ENCODE measurements at regions not wholly inside any gene's neighbourhood (a gene's known extent, or its start where the extent isn't known, plus 50 kb on each side); places are given as distances from the start of the nearest gene placed in this dataset.

DNA sequence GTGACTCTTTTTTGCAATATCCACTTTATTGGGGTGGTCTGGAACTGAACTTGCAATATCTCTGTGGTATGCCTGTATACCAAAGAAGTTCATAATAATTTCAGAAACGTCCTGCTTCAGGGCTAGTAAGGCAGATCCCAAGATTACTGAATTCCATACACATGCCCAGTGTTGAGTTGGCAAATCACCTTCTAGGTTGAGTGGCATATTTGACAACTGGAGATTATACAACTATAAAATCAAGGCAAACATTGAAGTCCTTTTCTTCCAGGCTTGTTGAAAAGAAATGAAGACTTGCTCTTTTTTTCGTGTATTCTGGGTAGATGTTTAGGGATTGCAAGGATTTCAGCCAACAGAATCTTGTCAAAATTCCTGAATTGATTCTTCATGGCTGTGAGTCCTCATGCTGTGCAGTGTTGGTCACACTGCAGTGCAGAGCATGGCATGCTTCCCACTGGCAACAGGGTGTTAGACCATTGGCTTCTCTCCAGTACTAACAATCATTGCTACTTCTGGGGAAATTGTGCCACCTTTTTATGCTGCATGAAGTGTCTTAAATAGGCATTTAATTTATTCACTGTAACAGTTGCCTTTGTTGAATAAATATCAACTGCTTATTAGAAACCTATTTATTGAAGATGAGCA lies 367.1 kb upstream of the ADGRL4 start:
- H3K9me3 Mint-ChIP-seq (ENCODE audit: low read depth, unreplicated experiment), result no peaks in the 10 kb centered on the region
- H3K27ac Mint-ChIP-seq (ENCODE audit: unreplicated experiment), result no peak overlapping the region
- no peak overlapping the region for H3K4me3 Mint-ChIP-seq (ENCODE audit: low read depth, unreplicated experiment)
- DNase-seq, result no peak
- CTCF ChIA-PET, result no interaction called here
- no TSS peak for BruUV-seq (replicated peaks)
- TF ChIP-seq, protein P1, sequence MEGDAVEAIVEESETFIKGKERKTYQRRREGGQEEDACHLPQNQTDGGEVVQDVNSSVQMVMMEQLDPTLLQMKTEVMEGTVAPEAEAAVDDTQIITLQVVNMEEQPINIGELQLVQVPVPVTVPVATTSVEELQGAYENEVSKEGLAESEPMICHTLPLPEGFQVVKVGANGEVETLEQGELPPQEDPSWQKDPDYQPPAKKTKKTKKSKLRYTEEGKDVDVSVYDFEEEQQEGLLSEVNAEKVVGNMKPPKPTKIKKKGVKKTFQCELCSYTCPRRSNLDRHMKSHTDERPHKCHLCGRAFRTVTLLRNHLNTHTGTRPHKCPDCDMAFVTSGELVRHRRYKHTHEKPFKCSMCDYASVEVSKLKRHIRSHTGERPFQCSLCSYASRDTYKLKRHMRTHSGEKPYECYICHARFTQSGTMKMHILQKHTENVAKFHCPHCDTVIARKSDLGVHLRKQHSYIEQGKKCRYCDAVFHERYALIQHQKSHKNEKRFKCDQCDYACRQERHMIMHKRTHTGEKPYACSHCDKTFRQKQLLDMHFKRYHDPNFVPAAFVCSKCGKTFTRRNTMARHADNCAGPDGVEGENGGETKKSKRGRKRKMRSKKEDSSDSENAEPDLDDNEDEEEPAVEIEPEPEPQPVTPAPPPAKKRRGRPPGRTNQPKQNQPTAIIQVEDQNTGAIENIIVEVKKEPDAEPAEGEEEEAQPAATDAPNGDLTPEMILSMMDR (IDR thresholded peaks at IDR 0.05; ENCODE audit: unreplicated experiment), result no peak
- intact Hi-C loops (cut with micrococcal nuclease; ENCODE audit: unreplicated experiment), result no loop called here
- H3K4me1 Mint-ChIP-seq (ENCODE audit: low read depth, unreplicated experiment), result peaks cover 8% of the 10 kb centered on the region
- H3K27me3 Mint-ChIP-seq (ENCODE audit: unreplicated experiment), result no peaks in the 10 kb centered on the region
- H3K36me3 Mint-ChIP-seq (ENCODE audit: insufficient read depth, unreplicated experiment), result no peaks in the 10 kb centered on the region

DNA sequence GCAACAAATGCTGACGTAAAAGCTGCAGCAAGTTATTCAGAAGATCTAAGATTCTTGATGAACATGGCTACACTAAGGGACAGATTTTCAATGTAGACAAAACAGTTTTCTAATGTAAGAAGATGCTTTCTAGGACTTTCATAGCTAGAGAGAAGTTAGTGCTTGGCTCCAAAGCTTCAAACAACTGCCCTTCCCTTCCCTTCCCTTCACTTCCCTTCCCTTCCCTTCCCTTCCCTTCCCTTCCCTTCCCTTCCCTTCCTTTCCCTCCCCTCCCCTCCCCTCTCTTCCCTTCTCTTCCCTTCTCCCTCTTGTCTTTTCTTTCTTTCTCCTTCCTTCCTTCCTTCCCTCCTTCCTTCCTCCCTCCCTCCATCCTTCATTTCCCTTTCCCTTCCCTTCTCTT lies 365.3 kb upstream of the ADGRL4 start:
- no TSS peak for BruUV-seq (replicated peaks)
- TF ChIP-seq, protein P1 (IDR thresholded peaks at IDR 0.05; ENCODE audit: unreplicated experiment), result no peak
- Mint-ChIP-seq H3K9me3 (ENCODE audit: low read depth, unreplicated experiment) (no peaks in the 10 kb centered on the region), H3K4me1 (ENCODE audit: low read depth, unreplicated experiment) (peaks cover 8% of the 10 kb centered on the region), H3K27me3 (ENCODE audit: unreplicated experiment) (no peaks in the 10 kb centered on the region), H3K27ac (ENCODE audit: unreplicated experiment) (no peak overlapping the region), H3K4me3 (ENCODE audit: low read depth, unreplicated experiment) (no peak overlapping the region), H3K36me3 (ENCODE audit: insufficient read depth, unreplicated experiment) (no peaks in the 10 kb centered on the region)
- DNase-seq, result no peak
- intact Hi-C loops (cut with micrococcal nuclease; ENCODE audit: unreplicated experiment), result no loop called here
- CTCF ChIA-PET, result no interaction called here

DNA sequence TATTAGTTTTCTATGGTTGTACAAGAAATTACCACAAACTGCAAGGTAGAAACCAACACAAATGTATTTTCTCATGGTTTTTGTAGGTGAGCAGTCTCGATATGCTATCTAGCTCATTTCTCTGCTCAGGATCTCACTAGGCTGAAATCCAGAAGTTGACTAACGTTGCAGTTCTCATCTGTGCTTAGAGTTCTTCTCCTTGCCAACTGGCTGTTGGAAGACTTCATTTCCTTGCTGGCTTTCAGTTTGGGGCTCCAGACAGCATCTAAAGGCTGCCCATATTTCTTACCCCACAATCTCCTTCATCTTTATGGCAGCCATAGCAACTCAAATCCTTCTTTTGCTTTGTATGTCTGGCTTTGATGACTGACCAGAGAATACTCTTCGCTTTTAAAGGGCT lies 362.6 kb upstream of the ADGRL4 start:
- intact Hi-C loops (cut with micrococcal nuclease; ENCODE audit: unreplicated experiment), result no loop called here
- no peaks in the 10 kb centered on the region for H3K9me3 Mint-ChIP-seq (ENCODE audit: low read depth, unreplicated experiment)
- DNase-seq, result no peak
- no peak overlapping the region for H3K27ac Mint-ChIP-seq (ENCODE audit: unreplicated experiment)
- BruUV-seq (replicated peaks), result no TSS peak
- no peaks in the 10 kb centered on the region for H3K4me1 Mint-ChIP-seq (ENCODE audit: low read depth, unreplicated experiment)
- H3K36me3 Mint-ChIP-seq (ENCODE audit: insufficient read depth, unreplicated experiment), result no peaks in the 10 kb centered on the region
- H3K4me3 Mint-ChIP-seq (ENCODE audit: low read depth, unreplicated experiment), result no peak overlapping the region
- TF ChIP-seq, protein P1 (IDR thresholded peaks at IDR 0.05; ENCODE audit: unreplicated experiment), result no peak
- CTCF ChIA-PET, result no interaction called here
- no peaks in the 10 kb centered on the region for H3K27me3 Mint-ChIP-seq (ENCODE audit: unreplicated experiment)

DNA sequence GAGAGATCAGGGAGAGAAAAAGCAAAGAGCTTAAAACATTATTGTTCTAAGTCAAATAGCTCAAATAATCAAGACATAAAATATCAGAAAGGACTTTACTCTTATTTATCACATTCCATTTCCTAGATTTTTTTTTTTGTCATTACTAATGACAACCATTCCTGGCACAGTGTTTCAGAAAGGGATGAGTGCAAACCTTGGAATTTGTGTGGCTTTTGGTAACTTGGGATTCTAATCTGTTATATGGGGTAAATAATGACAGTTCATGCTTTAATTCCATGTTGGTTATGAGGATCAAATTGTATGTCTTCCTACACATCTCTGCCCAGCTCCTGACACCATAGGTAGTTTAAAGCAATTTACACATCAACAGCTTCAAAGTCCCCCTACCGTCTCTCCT lies 358.4 kb upstream of the ADGRL4 start:
- CTCF ChIA-PET, result interaction anchor here (0.6 to 0.7 kb wide), 2 partner anchors 1441 to 1959 kb away, joined by 3 to 4 read pairs; no protein-coding TSS in a partner anchor
- intact Hi-C loops (cut with micrococcal nuclease; ENCODE audit: unreplicated experiment), result no loop called here
- no peaks in the 10 kb centered on the region for H3K27me3 Mint-ChIP-seq (ENCODE audit: unreplicated experiment)
- H3K9me3 Mint-ChIP-seq (ENCODE audit: low read depth, unreplicated experiment), result no peaks in the 10 kb centered on the region
- no peaks in the 10 kb centered on the region for H3K36me3 Mint-ChIP-seq (ENCODE audit: insufficient read depth, unreplicated experiment)
- H3K4me3 Mint-ChIP-seq (ENCODE audit: low read depth, unreplicated experiment), result no peak overlapping the region
- H3K27ac Mint-ChIP-seq (ENCODE audit: unreplicated experiment), result no peak overlapping the region
- no peak for DNase-seq
- H3K4me1 Mint-ChIP-seq (ENCODE audit: low read depth, unreplicated experiment), result no peaks in the 10 kb centered on the region
- BruUV-seq (replicated peaks), result no TSS peak
- TF ChIP-seq, protein P1 (IDR thresholded peaks at IDR 0.05; ENCODE audit: unreplicated experiment), result no peak
